ENCODE measurements at regions not wholly inside any gene's neighbourhood (a gene's known extent, or its start where the extent isn't known, plus 50 kb on each side); places are given as distances from the start of the nearest gene placed in this dataset.

DNA sequence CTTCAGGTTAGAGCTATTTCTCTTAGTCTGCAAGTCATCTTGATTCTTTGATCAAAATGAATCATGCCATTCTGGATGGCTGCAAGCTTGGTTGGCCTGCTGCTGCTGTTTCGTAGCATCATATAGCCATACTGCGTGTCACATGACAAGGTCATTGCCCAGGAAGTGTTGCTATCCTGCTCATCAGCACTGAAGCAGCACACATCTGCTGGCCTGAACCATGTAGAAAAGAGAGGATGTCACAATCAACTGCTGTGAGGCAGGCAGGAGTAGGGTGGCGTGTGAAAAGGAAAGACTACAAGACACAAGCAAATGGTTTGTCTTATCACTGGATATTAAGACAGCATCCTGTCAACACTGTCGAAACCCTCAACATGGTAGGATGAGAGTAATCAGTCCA is 376.7 kb upstream of the RORB start:
- POLR2A ChIA-PET: no interaction called here
- peaks cover 0 to 10% (median 3%) of the 10 kb centered on the region in 5 donors for H3K9me3 Mint-ChIP-seq

DNA sequence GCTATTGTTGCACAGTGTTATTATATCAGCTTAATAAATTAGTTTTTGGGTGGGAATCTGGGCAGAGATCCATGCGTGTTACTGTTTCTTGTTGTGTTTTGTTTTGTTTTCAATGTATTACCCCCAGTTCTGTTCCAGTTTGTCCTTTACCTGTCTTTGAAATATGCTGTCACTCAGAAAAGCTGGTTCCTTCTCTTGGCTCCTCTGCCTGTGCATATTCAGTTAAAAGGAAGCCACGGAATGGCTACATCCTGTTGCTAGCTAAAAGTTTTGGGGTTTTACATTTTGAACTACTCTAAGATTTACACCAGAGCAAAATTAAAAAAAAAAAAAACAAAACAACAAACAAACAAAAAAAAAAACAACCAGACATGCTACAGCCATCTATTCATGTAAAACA is 374.9 kb upstream of the RORB start:
- H3K4me3 Mint-ChIP-seq: no peak overlapping the region
- DNase-seq: no peak
- H3K27ac Mint-ChIP-seq: no peak overlapping the region
- H3K36me3 ChIP-seq (ENCODE audit: insufficient read depth, low read length): no peaks in the 10 kb centered on the region
- ChIA-PET POLR2A (no interaction called here), CTCF (interaction anchor here (1.6 kb wide), 1 partner anchor 10 kb away, joined by 4 read pairs; no protein-coding TSS in a partner anchor)
- H3K27ac ChIP-seq (ENCODE audit: low read depth, low read length): no peak overlapping the region
- H3K9me3 ChIP-seq (ENCODE audit: low read length): no peaks in the 10 kb centered on the region
- peaks cover 0 to 12% (median 3%) of the 10 kb centered on the region in 5 donors for H3K9me3 Mint-ChIP-seq
- H3K4me3 ChIP-seq (ENCODE audit: low read length): no peak overlapping the region
- H3K36me3 Mint-ChIP-seq: no peaks in the 10 kb centered on the region
- H3K27me3 Mint-ChIP-seq: no peaks in the 10 kb centered on the region
- H3K4me1 Mint-ChIP-seq: peaks cover 0 to 5% (median 0%) of the 10 kb centered on the region in 3 donors
- H3K4me1 ChIP-seq (ENCODE audit: insufficient read depth, low read length): no peaks in the 10 kb centered on the region
- H3K27me3 ChIP-seq (ENCODE audit: insufficient read depth, low read length, poor library complexity, severe bottlenecking): no peaks in the 10 kb centered on the region

More for the DNA sequence above, 376.7 kb upstream of the RORB start:
- no peak for DNase-seq
- Mint-ChIP-seq H3K36me3 (no peaks in the 10 kb centered on the region), H3K4me3 (no peak overlapping the region), H3K27me3 (no peaks in the 10 kb centered on the region), H3K4me1 (peaks cover 0 to 5% (median 0%) of the 10 kb centered on the region in 3 donors), H3K27ac (no peak overlapping the region)
- H3K36me3 ChIP-seq (ENCODE audit: insufficient read depth, low read length): no peaks in the 10 kb centered on the region
- H3K27me3 ChIP-seq (ENCODE audit: insufficient read depth, low read length, poor library complexity, severe bottlenecking): no peaks in the 10 kb centered on the region
- H3K4me3 ChIP-seq (ENCODE audit: low read length): no peak overlapping the region
- H3K4me1 ChIP-seq (ENCODE audit: insufficient read depth, low read length): no peaks in the 10 kb centered on the region
- H3K27ac ChIP-seq (ENCODE audit: low read depth, low read length): no peak overlapping the region
- CTCF ChIA-PET: no interaction called here
- no peaks in the 10 kb centered on the region for H3K9me3 ChIP-seq (ENCODE audit: low read length)

DNA sequence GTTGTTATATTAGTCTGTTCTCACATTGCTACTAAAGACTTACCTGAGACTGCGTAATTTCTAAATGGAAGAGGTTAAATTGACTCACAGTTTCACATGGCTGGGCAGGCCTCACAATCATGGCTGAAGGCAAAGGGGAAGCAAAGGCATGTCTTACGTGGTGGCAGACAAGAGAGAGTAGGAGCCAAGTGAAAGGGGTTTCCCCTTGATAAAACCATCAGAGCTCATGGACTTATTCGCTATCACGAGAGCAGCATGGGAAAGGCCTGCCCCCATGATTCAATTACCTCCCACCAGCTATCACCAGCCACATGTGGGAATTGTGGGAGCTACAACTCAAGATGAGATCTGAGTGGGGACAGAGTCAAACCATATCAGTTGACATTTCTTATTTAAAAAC is 374.5 kb upstream of the RORB start:
- Mint-ChIP-seq H3K9me3 (peaks cover 0 to 12% (median 3%) of the 10 kb centered on the region in 5 donors), H3K36me3 (no peaks in the 10 kb centered on the region), H3K27ac (peak overlapping the region in 1 of 8 donors; percentile 81), H3K4me1 (peaks cover 0 to 5% (median 0%) of the 10 kb centered on the region in 3 donors), H3K4me3 (no peak overlapping the region), H3K27me3 (no peaks in the 10 kb centered on the region)
- ChIA-PET POLR2A (no interaction called here), CTCF (interaction anchor here (1.6 kb wide), 1 partner anchor 10 kb away, joined by 4 read pairs; no protein-coding TSS in a partner anchor)
- H3K36me3 ChIP-seq (ENCODE audit: insufficient read depth, low read length): no peaks in the 10 kb centered on the region
- H3K27ac ChIP-seq (ENCODE audit: low read depth, low read length): no peak overlapping the region
- no peaks in the 10 kb centered on the region for H3K4me1 ChIP-seq (ENCODE audit: insufficient read depth, low read length)
- no peak overlapping the region for H3K4me3 ChIP-seq (ENCODE audit: low read length)
- H3K27me3 ChIP-seq (ENCODE audit: insufficient read depth, low read length, poor library complexity, severe bottlenecking): no peaks in the 10 kb centered on the region
- DNase-seq: no peak
- H3K9me3 ChIP-seq (ENCODE audit: low read length): no peaks in the 10 kb centered on the region

- no peaks in the 10 kb centered on the region for H3K36me3 Mint-ChIP-seq
Observed at GRCh38 chr9:74125941-74126340, 371.2 kb upstream of the RORB start.

GRCh38 chr9:74132986-74133385 is 364.1 kb upstream of the RORB start:
- Mint-ChIP-seq H3K27ac (no peak overlapping the region), H3K9me3 (peaks cover 0 to 4% (median 0%) of the 10 kb centered on the region in 5 donors), H3K4me3 (no peak overlapping the region), H3K27me3 (no peaks in the 10 kb centered on the region), H3K36me3 (no peaks in the 10 kb centered on the region), H3K4me1 (no peaks in the 10 kb centered on the region)
- H3K36me3 ChIP-seq (ENCODE audit: insufficient read depth, low read length): no peaks in the 10 kb centered on the region
- no peaks in the 10 kb centered on the region for H3K4me1 ChIP-seq (ENCODE audit: insufficient read depth, low read length)
- H3K4me3 ChIP-seq (ENCODE audit: low read length): no peak overlapping the region
- H3K27me3 ChIP-seq (ENCODE audit: insufficient read depth, low read length, poor library complexity, severe bottlenecking): no peaks in the 10 kb centered on the region
- H3K27ac ChIP-seq (ENCODE audit: low read depth, low read length): no peak overlapping the region
- no peak for DNase-seq
- H3K9me3 ChIP-seq (ENCODE audit: low read length): no peaks in the 10 kb centered on the region
- ChIA-PET CTCF (no interaction called here), POLR2A (no interaction called here)

More at GRCh38 chr9:74125941-74126340, 371.2 kb upstream of the RORB start:
- H3K9me3 Mint-ChIP-seq: peaks cover 0 to 12% (median 3%) of the 10 kb centered on the region in 5 donors
- Histone ChIP-seq H3K27ac (ENCODE audit: low read depth, low read length) (no peak overlapping the region), H3K27me3 (ENCODE audit: insufficient read depth, low read length, poor library complexity, severe bottlenecking) (no peaks in the 10 kb centered on the region), H3K4me3 (ENCODE audit: low read length) (no peak overlapping the region), H3K36me3 (ENCODE audit: insufficient read depth, low read length) (no peaks in the 10 kb centered on the region), H3K4me1 (ENCODE audit: insufficient read depth, low read length) (no peaks in the 10 kb centered on the region), H3K9me3 (ENCODE audit: low read length) (no peaks in the 10 kb centered on the region)
- DNase-seq: no peak
- no peaks in the 10 kb centered on the region for H3K27me3 Mint-ChIP-seq
- ChIA-PET POLR2A (no interaction called here), CTCF (no interaction called here)
- peaks cover 0 to 5% (median 0%) of the 10 kb centered on the region in 3 donors for H3K4me1 Mint-ChIP-seq
- no peak overlapping the region for H3K4me3 Mint-ChIP-seq
- no peak overlapping the region for H3K27ac Mint-ChIP-seq

DNA sequence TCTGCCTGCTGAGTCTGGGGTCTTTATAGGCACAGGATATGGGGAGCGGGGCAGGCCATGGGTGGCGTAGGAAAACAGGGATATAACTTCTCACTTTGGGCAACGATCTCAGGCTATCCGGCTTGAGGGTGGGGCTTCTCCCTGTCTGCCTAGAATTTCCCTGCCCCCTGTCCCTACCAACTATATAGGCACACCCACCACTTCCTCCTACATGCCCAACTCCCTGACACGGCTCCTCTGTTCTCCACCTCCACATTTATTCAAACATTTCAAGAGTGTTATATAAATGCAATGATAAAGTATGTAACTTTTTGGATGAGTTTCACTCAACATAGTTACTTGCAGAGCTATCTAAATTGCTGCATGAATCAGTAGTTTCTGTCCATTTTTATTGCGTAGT is 363.2 kb upstream of the RORB start:
- Histone ChIP-seq H3K4me1 (ENCODE audit: insufficient read depth, low read length) (no peaks in the 10 kb centered on the region), H3K27ac (ENCODE audit: low read depth, low read length) (no peak overlapping the region), H3K9me3 (ENCODE audit: low read length) (no peaks in the 10 kb centered on the region), H3K4me3 (ENCODE audit: low read length) (no peak overlapping the region), H3K36me3 (ENCODE audit: insufficient read depth, low read length) (no peaks in the 10 kb centered on the region), H3K27me3 (ENCODE audit: insufficient read depth, low read length, poor library complexity, severe bottlenecking) (no peaks in the 10 kb centered on the region)
- H3K27ac Mint-ChIP-seq: no peak overlapping the region
- DNase-seq: no peak
- ChIA-PET POLR2A (no interaction called here), CTCF (no interaction called here)
- H3K27me3 Mint-ChIP-seq: no peaks in the 10 kb centered on the region
- no peak overlapping the region for H3K4me3 Mint-ChIP-seq
- no peaks in the 10 kb centered on the region for H3K36me3 Mint-ChIP-seq
- peaks cover 0 to 4% (median 0%) of the 10 kb centered on the region in 5 donors for H3K9me3 Mint-ChIP-seq
- no peaks in the 10 kb centered on the region for H3K4me1 Mint-ChIP-seq

DNA sequence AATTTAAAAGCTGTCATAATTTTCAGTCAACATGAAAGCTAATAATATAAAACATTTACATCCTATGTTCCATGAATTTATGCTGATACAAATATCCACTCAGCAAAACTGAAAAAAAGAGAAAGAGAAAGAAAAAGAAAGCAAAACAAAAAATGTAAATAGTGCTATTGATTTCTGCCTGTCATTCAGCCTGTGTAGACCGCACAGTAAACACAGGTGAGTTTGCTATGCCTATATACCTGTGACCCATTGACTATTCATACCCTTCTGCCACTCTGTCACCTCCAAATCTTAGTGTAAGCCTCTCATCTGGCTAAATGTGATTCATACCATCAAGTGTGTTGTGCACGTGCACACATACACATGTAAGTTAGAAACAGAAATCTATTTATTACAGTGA is 359.0 kb upstream of the RORB start:
- ChIA-PET POLR2A (no interaction called here), CTCF (no interaction called here)
- Mint-ChIP-seq H3K27me3 (peaks cover 0 to 1% of the 10 kb centered on the region in 2 donors), H3K27ac (no peak overlapping the region), H3K4me1 (no peaks in the 10 kb centered on the region), H3K9me3 (peaks cover 0 to 7% (median 4%) of the 10 kb centered on the region in 5 donors), H3K4me3 (no peak overlapping the region), H3K36me3 (no peaks in the 10 kb centered on the region)
- H3K36me3 ChIP-seq (ENCODE audit: insufficient read depth, low read length): no peaks in the 10 kb centered on the region
- no peaks in the 10 kb centered on the region for H3K27me3 ChIP-seq (ENCODE audit: insufficient read depth, low read length, poor library complexity, severe bottlenecking)
- H3K4me1 ChIP-seq (ENCODE audit: insufficient read depth, low read length): no peaks in the 10 kb centered on the region
- no peak overlapping the region for H3K4me3 ChIP-seq (ENCODE audit: low read length)
- no peak overlapping the region for H3K27ac ChIP-seq (ENCODE audit: low read depth, low read length)
- no peak for DNase-seq
- no peaks in the 10 kb centered on the region for H3K9me3 ChIP-seq (ENCODE audit: low read length)

- H3K4me1 Mint-ChIP-seq: no peaks in the 10 kb centered on the region
- Histone ChIP-seq H3K27me3 (ENCODE audit: insufficient read depth, low read length, poor library complexity, severe bottlenecking) (no peaks in the 10 kb centered on the region), H3K36me3 (ENCODE audit: insufficient read depth, low read length) (no peaks in the 10 kb centered on the region), H3K4me3 (ENCODE audit: low read length) (no peak overlapping the region), H3K27ac (ENCODE audit: low read depth, low read length) (no peak overlapping the region), H3K4me1 (ENCODE audit: insufficient read depth, low read length) (no peaks in the 10 kb centered on the region), H3K9me3 (ENCODE audit: low read length) (no peaks in the 10 kb centered on the region)
- H3K36me3 Mint-ChIP-seq: no peaks in the 10 kb centered on the region
- no peak overlapping the region for H3K27ac Mint-ChIP-seq
- no peak for DNase-seq
- H3K9me3 Mint-ChIP-seq: peaks cover 0 to 9% (median 4%) of the 10 kb centered on the region in 5 donors
- CTCF ChIA-PET: no interaction called here
- H3K4me3 Mint-ChIP-seq: no peak overlapping the region
- peaks cover 0 to 1% of the 10 kb centered on the region in 2 donors for H3K27me3 Mint-ChIP-seq
- POLR2A ChIA-PET: no interaction called here
Observed at GRCh38 chr9:74140141-74140540, 357.0 kb upstream of the RORB start.

- no peaks in the 10 kb centered on the region for H3K36me3 ChIP-seq (ENCODE audit: insufficient read depth, low read length)
- Mint-ChIP-seq H3K27me3 (no peaks in the 10 kb centered on the region), H3K36me3 (no peaks in the 10 kb centered on the region), H3K27ac (no peak overlapping the region), H3K4me3 (no peak overlapping the region), H3K4me1 (no peaks in the 10 kb centered on the region), H3K9me3 (peaks cover 0 to 2% (median 0%) of the 10 kb centered on the region in 5 donors)
- H3K27me3 ChIP-seq (ENCODE audit: insufficient read depth, low read length, poor library complexity, severe bottlenecking): no peaks in the 10 kb centered on the region
- H3K27ac ChIP-seq (ENCODE audit: low read depth, low read length): no peak overlapping the region
- CTCF ChIA-PET: no interaction called here
- H3K4me1 ChIP-seq (ENCODE audit: insufficient read depth, low read length): no peaks in the 10 kb centered on the region
- H3K4me3 ChIP-seq (ENCODE audit: low read length): no peak overlapping the region
- no peaks in the 10 kb centered on the region for H3K9me3 ChIP-seq (ENCODE audit: low read length)
- DNase-seq: no peak
- POLR2A ChIA-PET: no interaction called here
Observed at GRCh38 chr9:74147906-74148305, 349.2 kb upstream of the RORB start.
